ENCODE measurements at regions not wholly inside any gene's neighbourhood (a gene's known extent, or its start where the extent isn't known, plus 50 kb on each side); places are given as distances from the start of the nearest gene placed in this dataset.

DNA sequence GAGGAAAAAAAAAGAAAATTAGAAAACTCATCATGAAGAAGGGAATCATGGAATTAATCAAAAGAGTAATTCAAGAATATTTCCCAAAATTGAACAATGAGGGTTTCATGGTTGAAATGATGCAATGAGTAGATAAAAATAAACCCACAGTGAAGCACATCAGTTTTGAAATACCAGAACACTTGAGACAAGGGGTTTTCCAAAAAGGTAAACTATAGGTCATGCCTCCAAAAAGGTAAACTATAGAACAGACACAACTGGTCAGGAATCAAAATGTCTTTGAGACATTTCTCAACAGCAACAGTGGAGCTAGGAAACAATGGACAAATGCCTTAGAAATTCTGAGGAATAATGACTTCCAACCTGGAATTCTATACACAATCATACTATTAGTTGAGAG lies 60.2 kb upstream of the PCSK5 start:
- Mint-ChIP-seq H3K4me1 (no peaks in the 10 kb centered on the region), H3K27me3 (no peaks in the 10 kb centered on the region), H3K36me3 (no peaks in the 10 kb centered on the region), H3K27ac (no peak overlapping the region), H3K9me3 (peaks cover 4% of the 10 kb centered on the region), H3K4me3 (no peak overlapping the region)
- ATAC-seq (ENCODE audit: low read depth) (no peak), DNase-seq (ENCODE audit: low spot score in 2 of 2) (no peak)

DNA sequence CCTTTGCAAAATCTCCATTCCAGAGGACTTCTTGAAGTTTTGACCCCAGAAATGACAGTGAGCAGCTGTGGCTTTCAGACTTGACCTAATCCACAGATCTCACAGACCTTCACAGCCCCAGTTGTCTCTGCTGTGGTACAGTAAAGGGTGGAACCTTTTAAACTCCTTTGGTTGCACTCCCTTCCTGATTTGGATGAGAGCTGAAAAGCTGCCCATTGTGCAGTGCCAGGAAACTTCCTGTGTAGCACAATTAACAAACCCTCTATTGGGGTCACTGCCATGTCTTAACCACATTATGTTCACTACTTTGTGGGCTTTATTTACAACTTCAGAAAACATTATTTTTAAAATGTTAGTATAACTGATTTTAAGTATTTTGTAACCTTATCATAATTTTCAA lies 56.7 kb upstream of the PCSK5 start:
- Mint-ChIP-seq H3K4me3 (no peak overlapping the region), H3K4me1 (no peaks in the 10 kb centered on the region), H3K36me3 (no peaks in the 10 kb centered on the region), H3K27ac (no peak overlapping the region), H3K27me3 (no peaks in the 10 kb centered on the region), H3K9me3 (peaks cover 1% of the 10 kb centered on the region)
- no peak for ATAC-seq (ENCODE audit: low read depth)
- DNase-seq (ENCODE audit: low spot score in 2 of 2): no peak

DNA sequence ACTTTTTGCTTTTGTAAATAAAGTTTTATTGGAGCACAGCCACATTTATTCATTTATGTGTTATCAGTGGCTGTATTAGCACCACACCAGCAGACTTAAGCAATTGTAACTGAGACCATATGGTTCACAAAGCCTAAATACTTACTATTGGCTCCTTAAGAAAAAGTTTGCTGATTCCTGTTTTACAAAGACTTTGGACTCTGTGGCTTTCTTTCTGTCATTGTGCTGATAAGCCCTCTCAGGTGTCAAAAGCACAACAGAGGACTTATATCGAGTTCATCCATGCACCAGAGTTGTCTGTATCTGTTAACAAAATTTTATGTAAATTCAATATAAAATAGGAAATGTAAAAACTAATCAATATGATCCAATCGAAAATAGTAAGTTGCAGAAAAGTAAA lies 55.6 kb upstream of the PCSK5 start:
- H3K4me3 Mint-ChIP-seq: no peak overlapping the region
- no peaks in the 10 kb centered on the region for H3K36me3 Mint-ChIP-seq
- H3K27ac Mint-ChIP-seq: no peak overlapping the region
- DNase-seq (ENCODE audit: low spot score in 2 of 2): no peak
- H3K9me3 Mint-ChIP-seq: peaks cover 1% of the 10 kb centered on the region
- H3K27me3 Mint-ChIP-seq: no peaks in the 10 kb centered on the region
- ATAC-seq (ENCODE audit: low read depth): no peak
- H3K4me1 Mint-ChIP-seq: no peaks in the 10 kb centered on the region

Measured in memory B cell (primary cell).